GM18951 (cell line): ENCODE measurements at regions not wholly inside any gene's neighbourhood (a gene's known extent, or its start where the extent isn't known, plus 50 kb on each side); places are given as distances from the start of the nearest gene placed in this dataset.

Experiments
- POLR2A ChIP-seq: IDR thresholded peaks from 4 replicates; pipeline ENCODE4 v1.6.1; 2011; ENCODE audit warnings: mild to moderate bottlenecking; ENCODE audit not compliant: insufficient read length, insufficient read depth; ENCODE audit errors: extremely low read depth
- in situ Hi-C: fragments of 300-500 bp; cut with MboI; formaldehyde crosslinking; loops from one replicate; pipeline ENCODE4 v1.12.0; 2022; ENCODE audit warnings: low sequenced_read_pairs, mixed read lengths, inconsistent platforms; ENCODE audit not compliant: unreplicated experiment

DNA sequence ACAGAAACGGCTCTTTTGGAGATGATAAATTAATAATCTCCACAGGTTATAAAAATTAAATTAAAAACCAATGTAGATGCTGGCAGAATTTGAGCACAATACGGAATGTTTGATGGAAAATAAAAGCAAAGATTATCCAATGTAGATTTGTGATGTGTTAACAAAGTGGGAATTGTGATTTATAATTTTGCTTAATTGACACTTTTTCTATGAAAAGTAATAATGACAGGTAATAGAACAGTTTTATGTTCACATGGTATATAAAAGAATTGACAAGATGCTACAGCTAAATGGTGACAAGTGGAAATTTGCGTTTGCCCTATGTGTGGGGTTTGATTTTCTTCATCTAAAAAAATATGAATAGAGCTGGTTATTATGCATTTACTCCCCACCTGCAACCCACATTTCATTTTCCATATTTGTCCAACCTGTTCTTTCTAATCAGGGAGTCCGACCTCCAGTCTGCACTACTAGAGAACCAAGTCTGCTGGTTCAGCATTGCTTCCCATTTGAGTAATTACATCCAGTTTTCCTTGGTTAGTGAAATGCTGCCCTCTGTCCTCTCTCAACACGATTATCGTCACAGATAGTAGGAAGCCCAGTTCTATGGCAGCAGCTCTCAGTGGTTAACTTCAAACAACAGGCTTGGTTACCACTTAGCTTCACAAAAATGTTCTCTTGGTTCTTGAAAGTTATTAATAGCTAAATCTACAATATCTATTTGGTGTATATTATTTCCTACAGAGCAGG is 61.4 kb upstream of the SLITRK1 start:
- no peak for TF ChIP-seq POLR2A
- in situ Hi-C loops: no loop called here

DNA sequence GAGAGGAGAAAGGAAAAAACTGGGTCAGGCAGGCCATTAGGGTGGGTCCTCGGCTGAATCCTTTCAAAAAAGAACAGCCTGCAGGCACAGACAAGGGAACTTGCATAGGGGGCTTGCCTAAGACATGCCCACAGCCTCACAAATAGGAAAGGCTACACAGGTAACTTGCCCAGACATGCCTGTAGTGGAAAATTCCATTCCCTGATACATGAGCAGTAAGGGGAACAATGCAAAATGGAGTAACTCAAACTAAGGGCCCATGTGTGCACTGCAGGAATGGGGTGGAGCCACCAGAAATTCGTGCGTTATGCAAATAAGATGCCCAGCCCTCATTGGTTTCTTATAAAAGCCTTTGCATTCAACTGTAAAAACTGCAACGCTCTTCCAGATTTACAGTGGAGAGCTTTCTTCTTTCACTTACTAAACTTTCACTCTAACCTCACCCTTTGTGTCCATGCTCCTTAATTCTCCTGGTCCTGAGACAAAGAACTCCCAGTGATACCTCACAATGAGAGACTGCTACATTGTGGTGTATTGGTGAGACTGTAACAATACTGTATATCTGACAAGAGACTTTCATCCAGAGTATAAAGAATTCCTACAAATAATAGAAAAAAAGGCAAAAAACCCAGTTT is 59.5 kb upstream of the SLITRK1 start:
- in situ Hi-C loops: no loop called here
- no peak for TF ChIP-seq POLR2A

DNA sequence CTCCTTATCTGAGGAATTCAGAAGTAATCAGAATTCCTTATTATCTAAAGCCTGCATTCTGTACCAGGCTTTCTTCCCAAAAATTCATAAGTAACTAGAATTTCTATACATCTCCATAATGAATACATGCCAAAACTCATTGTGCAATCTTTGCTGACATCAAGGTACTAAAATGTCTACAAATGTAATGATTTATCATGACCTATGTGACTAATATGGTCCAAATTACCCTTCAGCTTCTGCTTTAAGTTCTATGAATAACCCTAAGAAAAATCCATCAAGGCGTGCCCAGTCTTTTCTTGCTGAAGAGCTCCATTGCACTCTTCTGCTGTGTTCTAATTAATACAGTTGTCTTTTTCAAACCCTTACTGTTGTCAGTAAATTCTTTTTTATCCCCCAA is 58.5 kb upstream of the SLITRK1 start:
- no peak for TF ChIP-seq POLR2A
- in situ Hi-C loops: no loop called here

DNA sequence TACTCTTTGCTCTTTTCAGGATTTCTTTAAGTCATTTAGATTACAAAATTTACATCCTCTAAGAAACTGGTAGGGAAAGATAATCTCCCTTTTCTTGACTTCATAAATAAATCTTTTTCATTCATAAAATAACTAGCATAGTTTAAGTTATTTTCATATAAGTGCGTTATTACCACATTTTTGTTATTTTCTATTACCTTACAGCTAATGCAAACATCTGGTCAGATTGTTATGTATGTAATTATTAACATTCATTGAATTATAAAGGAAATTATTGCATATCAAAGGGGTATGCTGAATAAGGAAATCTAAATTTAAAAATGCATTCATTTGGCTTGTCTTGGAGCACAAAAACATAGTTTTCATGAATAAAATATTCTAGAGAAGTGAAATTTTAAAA is 55.3 kb upstream of the SLITRK1 start:
- in situ Hi-C loops: no loop called here
- no peak for TF ChIP-seq POLR2A

DNA sequence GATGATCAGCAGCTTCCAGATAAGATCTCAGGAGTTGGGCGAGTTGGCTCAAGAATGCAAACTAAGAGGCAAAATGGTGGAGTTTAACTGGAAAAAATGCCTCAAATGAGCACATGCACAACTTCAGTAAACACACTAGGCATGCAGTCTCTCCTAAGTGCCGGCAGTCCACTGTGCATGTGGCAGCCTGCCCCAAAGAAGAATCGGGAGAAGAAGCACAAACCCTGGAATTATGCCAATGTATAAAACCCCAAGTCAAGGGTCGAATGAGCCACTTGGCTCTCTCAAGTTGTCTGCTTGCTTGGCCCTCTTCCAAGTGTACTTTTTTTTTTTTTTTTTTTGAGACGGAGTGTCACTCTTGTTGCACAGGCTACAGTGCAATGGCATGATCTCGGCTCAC is 53.3 kb upstream of the SLITRK1 start:
- in situ Hi-C loops: no loop called here

More for the DNA sequence above, 53.3 kb upstream of the SLITRK1 start:
- no peak for TF ChIP-seq POLR2A
